ENCODE measurements at regions not wholly inside any gene's neighbourhood (a gene's known extent, or its start where the extent isn't known, plus 50 kb on each side); places are given as distances from the start of the nearest gene placed in this dataset.

DNA sequence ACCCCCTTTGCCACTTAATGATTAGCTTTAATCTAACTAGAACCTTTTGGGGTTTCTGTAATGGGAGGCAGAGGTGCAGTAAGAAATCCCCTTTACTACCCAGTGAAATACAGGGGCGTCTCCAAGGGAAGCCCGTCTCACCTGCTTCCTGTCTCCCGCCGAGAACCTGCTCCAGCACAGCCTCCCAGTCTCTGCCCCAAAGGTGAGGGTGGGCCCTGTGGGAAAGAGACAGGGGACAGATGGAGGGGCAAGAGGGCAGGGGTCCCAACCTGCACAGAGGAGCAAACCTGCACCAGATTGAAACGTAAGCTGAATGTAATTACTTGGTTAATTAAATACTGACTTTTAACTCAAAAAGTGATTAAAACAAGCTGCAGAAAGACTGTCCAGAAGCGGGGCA, 474.2 kb upstream of the SULF2 start:
- H3K27ac ChIP-seq = no peak overlapping the region
- H3K27me3 ChIP-seq = no peaks in the 10 kb centered on the region
- no peak for DNase-seq (ENCODE audit: low read depth in 1 of 2, low spot score in 1 of 2)
- H3K4me3 ChIP-seq = no peak overlapping the region
- TF ChIP-seq, protein P1, sequence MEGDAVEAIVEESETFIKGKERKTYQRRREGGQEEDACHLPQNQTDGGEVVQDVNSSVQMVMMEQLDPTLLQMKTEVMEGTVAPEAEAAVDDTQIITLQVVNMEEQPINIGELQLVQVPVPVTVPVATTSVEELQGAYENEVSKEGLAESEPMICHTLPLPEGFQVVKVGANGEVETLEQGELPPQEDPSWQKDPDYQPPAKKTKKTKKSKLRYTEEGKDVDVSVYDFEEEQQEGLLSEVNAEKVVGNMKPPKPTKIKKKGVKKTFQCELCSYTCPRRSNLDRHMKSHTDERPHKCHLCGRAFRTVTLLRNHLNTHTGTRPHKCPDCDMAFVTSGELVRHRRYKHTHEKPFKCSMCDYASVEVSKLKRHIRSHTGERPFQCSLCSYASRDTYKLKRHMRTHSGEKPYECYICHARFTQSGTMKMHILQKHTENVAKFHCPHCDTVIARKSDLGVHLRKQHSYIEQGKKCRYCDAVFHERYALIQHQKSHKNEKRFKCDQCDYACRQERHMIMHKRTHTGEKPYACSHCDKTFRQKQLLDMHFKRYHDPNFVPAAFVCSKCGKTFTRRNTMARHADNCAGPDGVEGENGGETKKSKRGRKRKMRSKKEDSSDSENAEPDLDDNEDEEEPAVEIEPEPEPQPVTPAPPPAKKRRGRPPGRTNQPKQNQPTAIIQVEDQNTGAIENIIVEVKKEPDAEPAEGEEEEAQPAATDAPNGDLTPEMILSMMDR (IDR thresholded peaks at IDR 0.05; ENCODE audit: low read depth, low read length) = no peak
- no peaks in the 10 kb centered on the region for H3K9me3 ChIP-seq (ENCODE audit: low read depth)
- no peaks in the 10 kb centered on the region for H3K4me1 ChIP-seq (ENCODE audit: low read depth)
- H3K36me3 ChIP-seq = no peaks in the 10 kb centered on the region

DNA sequence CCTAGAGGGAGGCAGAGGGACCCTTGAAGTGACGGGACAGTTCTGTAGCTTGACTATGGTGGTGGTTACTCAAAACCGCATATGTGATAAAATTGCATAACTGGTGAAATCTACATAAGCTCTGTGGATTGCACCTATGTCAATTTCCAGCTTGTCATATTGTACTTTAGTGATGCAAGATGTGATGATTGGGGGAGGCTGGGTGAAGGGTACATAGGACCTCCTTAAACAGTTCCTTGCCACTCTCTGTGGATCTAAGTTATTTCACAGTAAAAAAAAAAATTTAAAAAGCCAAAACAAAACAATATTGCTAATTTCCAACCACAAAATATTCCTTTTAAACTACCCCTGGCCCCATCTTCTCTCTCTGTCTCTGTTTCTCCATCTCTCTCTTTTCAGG, 472.6 kb upstream of the SULF2 start:
- TF ChIP-seq, protein P1 (IDR thresholded peaks at IDR 0.05; ENCODE audit: low read depth, low read length) = no peak
- DNase-seq (ENCODE audit: low read depth in 1 of 2, low spot score in 1 of 2) = no peak
- no peaks in the 10 kb centered on the region for H3K4me1 ChIP-seq (ENCODE audit: low read depth)
- H3K36me3 ChIP-seq = no peaks in the 10 kb centered on the region
- H3K4me3 ChIP-seq = no peak overlapping the region
- H3K27ac ChIP-seq = no peak overlapping the region
- H3K9me3 ChIP-seq (ENCODE audit: low read depth) = no peaks in the 10 kb centered on the region
- no peaks in the 10 kb centered on the region for H3K27me3 ChIP-seq

DNA sequence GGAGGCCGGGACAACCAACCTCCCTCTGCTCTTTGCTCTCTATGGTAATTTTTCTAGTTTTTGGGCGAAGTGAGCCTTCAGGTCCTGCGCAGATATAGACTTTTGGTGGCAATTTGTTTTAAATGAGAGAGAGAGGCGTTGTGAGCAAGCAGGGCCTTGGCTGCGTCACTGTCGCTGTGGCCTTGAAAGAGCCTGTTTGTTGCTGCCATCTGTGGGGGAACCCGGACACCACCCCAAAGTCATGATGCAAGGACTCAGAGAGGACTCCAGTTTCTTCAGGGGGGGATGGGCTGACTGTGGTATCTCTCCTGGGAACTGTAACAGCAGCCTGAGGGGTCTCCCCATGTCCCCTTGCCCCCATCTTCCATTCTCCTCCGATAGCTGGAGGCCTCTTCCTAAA, 462.7 kb upstream of the SULF2 start:
- DNase-seq (ENCODE audit: low read depth in 1 of 2, low spot score in 1 of 2) = no peak
- no peaks in the 10 kb centered on the region for H3K27me3 ChIP-seq
- TF ChIP-seq, protein P1 (IDR thresholded peaks at IDR 0.05; ENCODE audit: low read depth, low read length) = no peak
- H3K9me3 ChIP-seq (ENCODE audit: low read depth) = no peaks in the 10 kb centered on the region
- no peak overlapping the region for H3K27ac ChIP-seq
- H3K4me1 ChIP-seq (ENCODE audit: low read depth) = no peaks in the 10 kb centered on the region
- no peak overlapping the region for H3K4me3 ChIP-seq
- H3K36me3 ChIP-seq = no peaks in the 10 kb centered on the region

DNA sequence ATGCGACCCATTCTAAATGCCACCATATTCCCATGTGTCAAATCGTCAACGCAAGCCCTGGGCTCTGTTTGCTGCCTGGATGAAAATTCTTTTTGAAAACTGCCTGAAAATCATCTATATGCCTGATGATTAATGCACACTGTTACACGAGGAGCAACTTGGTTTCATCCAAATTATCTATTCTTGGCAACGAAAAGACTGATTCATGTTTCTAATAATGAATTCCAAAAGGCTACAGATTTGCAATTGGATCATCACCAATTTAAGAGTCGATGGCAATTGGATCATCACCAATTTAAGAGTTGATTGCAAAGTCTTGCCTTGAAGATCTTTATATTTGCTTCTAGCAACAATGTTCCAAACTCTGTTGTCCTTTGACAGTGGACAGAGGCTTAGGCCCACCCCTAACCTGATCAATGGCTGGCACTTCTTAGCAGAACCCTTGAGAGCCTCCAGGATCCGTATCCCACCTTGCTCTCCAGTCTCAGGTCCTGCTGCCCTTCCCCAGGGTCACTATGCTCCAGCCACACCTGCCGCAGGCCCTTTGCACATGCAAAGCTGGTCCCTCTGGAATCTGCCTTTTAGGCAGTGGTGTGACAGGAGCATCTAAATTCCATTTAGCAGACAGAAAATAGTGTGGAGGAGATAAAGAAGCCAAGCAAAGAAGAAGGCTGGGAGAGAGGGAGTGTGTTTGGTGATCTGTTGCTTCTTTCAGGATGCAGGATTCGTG, 460.9 kb upstream of the SULF2 start:
- TF ChIP-seq, protein P1 (IDR thresholded peaks at IDR 0.05; ENCODE audit: low read depth, low read length) = no peak
- no peaks in the 10 kb centered on the region for H3K9me3 ChIP-seq (ENCODE audit: low read depth)
- no peak overlapping the region for H3K4me3 ChIP-seq
- no peaks in the 10 kb centered on the region for H3K4me1 ChIP-seq (ENCODE audit: low read depth)
- H3K36me3 ChIP-seq = no peaks in the 10 kb centered on the region
- no peak for DNase-seq (ENCODE audit: low read depth in 1 of 2, low spot score in 1 of 2)
- H3K27ac ChIP-seq = no peak overlapping the region
- no peaks in the 10 kb centered on the region for H3K27me3 ChIP-seq

DNA sequence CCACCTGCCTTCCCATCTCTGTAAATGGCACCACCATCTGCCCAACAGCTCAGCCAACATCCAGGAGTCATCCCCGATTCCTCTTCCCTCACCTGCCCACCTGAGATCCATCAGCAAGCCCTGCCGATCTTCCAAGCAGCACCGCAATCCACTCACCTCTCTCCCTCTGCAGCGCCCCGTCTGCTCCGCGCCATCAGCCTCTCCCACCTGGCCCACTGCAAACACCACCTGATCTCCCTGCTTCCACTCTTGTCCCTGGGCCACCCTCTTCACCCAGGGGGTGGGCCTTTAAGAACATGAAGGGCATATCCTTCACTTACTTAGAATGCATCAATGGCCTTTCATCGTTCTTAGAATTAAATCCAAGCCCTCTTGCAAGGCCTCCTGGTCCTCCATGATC, 457.3 kb upstream of the SULF2 start:
- no peaks in the 10 kb centered on the region for H3K36me3 ChIP-seq
- no peaks in the 10 kb centered on the region for H3K9me3 ChIP-seq (ENCODE audit: low read depth)
- H3K27ac ChIP-seq = no peak overlapping the region
- DNase-seq (ENCODE audit: low read depth in 1 of 2, low spot score in 1 of 2) = no peak
- TF ChIP-seq, protein P1 (IDR thresholded peaks at IDR 0.05; ENCODE audit: low read depth, low read length) = no peak
- no peaks in the 10 kb centered on the region for H3K27me3 ChIP-seq
- H3K4me1 ChIP-seq (ENCODE audit: low read depth) = no peaks in the 10 kb centered on the region
- H3K4me3 ChIP-seq = no peak overlapping the region
